ENCODE measurements at regions not wholly inside any gene's neighbourhood (a gene's known extent, or its start where the extent isn't known, plus 50 kb on each side); places are given as distances from the start of the nearest gene placed in this dataset.
"Not testable (repeated sequence)": the region's sequence is repeated elsewhere in the genome, so short reads cannot be mapped to it uniquely, and the experiment has no call there.

- no peak for DNase-seq (ENCODE audit: low read depth)
Measured at GRCh38 chr2:234275515-234275914, 221.4 kb downstream of the ARL4C start.

DNA sequence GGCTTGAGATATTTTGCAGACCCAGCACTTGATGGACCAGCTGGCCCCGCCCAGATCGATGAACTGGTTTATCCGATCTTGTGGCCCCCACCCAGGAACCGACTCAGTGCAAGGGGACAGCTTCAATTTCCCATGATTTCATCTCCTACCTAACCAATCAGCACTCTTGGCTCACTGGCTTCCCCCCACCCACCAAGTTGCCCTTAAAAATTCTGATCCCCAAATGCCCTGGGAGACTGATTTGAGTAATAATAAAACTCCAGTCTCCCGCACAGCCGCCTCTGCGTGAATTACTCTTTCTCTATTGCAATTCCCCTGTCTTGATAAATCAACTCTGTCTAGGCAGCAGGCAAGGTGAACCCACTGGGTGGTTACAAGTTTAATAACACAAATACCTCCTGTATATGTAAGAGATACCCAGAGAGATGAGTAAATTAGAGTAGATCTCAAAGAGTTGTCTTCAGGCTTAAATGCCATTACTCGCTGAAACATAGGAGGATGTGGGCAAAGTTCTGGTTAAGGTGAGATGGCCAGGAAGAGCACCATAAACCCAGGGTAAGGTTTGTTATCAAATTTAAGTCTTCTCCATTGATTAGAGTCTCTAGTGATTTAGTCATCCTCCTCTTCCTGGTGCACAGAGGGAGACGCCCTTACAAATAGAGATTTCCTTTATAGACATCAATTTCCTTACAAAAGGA lies 222.8 kb downstream of the ARL4C start:
- DNase-seq (ENCODE audit: low read depth), result no peak

GRCh38 chr2:234272069-234272850 lies 221.8 kb downstream of the SPP2 start:
- no peak for DNase-seq (ENCODE audit: low read depth)

GRCh38 chr2:234271338-234271737 lies 220.8 kb downstream of the SPP2 start:
- no peak for DNase-seq (ENCODE audit: low read depth)

DNA sequence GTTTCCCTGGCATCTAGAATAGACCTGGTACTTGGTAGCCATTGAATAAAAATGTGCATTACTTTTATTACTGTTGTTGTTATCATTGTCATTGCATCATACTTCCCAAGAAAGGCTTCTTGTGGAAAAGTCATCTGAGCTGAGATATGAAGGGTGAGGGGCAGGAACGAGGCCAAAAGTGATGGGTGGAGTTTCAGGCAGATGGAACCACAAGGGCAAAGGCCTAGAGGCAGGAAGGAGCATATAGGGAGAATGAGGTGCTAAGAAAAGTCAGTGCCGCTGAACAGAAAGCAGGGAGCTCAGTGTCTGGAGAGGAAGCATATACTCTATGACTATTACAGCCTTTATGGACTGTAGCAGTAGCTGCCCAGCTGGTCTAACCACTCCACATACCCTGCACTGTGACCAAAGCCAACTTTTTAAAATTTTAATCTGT lies 219.3 kb downstream of the SPP2 start:
- DNase-seq (ENCODE audit: low read depth), result no peak

- no peak for DNase-seq (ENCODE audit: low read depth)
Measured at GRCh38 chr2:234267534-234267933, 217.0 kb downstream of the SPP2 start.

DNA sequence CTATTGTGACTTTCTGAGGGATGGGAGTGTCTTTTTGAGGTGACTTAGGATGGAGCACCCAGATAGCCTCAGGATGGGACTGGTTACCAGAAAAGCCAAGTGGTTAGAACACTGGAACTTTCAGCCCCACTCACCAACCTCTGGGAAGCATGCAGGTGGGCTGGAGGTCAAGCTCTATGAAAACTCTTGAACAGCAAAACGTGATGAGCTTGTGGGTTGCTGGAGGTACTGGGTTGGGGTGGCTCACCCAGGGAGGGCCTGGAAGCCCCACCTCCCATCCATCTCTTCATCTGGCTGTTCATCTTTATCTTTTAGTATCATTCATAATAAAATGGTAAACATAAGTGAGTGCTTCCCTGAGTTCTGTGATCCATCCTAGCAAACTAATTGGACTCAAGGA lies 216.4 kb downstream of the SPP2 start:
- no peak for DNase-seq (ENCODE audit: low read depth)

DNA sequence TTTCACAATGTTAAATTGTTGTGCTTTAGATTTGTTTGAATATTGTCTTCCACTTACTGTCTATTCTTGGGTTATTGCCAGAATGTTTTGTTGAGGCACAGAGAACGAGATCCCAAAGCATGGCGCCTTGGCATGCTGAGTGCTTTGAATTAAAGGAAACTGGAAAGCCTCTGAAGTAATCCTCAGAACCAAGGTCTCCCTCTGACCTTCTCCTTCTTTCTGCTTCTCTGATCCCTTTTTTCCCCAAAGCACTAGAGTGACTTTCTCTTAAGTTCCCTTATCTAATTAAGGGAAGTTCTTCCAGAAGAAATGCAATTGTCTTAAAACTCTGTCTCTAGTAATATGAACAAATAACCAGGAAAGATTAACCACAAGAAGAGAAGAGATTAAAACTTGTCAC lies 214.7 kb downstream of the SPP2 start:
- no peak for DNase-seq (ENCODE audit: low read depth)

DNA sequence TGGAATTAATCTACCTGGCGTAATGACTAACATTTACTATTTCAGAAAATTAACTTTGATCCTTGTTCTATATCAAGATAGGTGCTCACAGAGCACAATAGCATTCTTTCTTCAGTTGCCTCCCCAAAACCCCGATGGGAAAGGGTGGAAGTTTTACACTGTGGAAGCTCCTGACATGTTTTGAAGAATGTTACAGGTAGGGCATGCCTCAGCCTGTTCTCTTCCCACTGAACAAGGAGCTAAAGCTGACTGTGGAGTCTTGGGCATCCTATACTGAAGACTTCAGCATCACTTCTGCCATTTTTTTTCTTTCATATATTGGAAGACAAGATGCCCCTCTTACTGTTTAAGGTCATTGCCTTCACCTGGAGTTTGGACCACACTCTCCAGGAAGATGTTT lies 211.2 kb downstream of the SPP2 start:
- DNase-seq (ENCODE audit: low read depth), result no peak

DNA sequence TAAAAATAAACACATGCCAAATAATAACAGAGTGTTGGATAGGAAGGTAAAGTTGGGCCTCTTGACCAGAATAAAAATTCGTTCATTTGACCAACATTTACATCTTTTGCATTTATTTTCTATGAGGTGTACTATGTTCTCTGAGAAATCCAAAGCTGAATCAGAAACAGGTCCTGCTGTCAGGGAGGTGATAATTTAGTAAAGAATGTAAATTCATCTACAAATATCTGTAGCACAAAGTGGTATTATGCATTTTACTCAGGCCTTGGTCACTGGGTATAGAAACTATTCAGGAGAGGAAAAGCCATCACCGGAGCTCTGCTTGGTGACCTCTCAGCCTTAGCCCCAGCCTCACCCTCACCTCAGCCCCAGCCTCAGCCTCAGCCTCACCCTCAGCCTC lies 208.9 kb downstream of the SPP2 start:
- DNase-seq (ENCODE audit: low read depth), result no peak

- no peak for DNase-seq (ENCODE audit: low read depth)
Measured at GRCh38 chr2:234258562-234259141, 208.2 kb downstream of the SPP2 start.

DNA sequence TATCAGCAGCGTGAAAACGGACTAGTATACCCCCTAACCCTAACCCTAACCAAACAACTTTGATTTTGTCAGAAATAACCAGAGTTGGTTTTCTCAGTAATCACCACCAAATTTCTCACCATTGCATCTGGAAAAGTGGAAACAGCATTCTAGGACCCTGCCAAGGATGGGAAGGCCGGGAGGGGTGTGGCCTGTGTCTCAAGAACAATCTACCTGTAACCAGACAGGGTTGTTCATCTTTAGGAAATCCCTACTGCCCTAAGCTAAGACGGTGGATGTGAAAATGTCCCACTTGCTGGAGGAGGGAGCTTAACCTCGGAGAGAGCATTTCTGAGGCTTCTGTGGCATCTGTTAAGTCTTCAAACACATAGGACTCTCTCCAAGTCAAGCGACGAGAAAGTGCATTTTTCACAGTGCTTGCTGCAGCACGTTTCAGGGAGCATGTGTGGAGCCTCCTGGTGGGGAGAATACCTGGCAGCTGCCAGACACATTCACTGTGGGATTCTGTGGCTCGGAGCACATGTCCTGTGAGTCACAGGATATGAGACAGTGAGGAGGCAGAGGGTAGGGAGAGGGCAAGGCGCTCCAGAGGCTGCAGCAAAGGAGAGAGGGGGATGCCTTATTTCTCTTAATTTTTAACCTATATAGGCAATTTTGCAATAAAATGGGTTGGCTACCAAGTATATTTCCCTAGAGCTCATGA lies 207.5 kb downstream of the SPP2 start:
- DNase-seq (ENCODE audit: low read depth), result no peak

DNA sequence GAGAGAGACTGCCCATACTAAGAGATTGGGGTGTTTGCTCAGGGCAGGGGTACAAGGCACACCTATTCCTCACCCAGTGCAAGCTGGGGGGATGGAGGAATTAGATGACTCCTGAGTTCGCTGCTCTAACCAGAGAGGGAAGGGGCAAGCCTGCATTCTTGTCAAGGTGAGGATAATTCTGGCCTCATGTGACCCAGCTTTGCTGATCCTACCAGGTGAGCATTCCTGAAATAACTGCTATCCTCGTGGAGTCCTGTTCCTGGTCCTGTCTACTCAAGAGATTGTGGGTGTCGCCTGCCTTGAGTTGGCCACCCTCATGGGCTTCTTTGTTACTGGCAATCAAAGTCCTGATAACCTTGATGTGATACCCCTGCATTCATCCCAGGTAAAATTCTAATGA lies 206.0 kb downstream of the SPP2 start:
- DNase-seq (ENCODE audit: low read depth), result no peak

- DNase-seq (ENCODE audit: low read depth), result no peak
Measured at GRCh38 chr2:234254783-234255521, 204.4 kb downstream of the SPP2 start.

DNA sequence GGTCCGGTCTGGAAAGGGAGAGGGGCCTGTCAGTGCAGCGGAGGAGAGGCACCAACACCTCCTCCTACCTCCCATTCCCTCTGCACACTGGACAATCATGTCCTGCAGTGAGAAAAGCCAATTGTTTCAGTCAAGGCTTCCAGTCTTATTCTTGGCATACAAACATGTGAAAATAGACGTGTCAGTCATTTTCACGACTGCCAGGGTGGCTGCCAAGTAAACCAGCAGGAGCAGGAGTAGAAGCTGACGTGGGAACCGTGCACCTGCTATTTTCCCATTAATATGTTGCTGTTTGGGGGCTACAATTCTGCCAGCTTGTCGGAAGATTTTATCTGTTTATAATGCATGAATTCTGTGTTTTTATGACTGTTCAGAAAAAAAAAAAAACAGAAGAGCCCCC lies 202.3 kb downstream of the SPP2 start:
- DNase-seq (ENCODE audit: low read depth), result no peak

DNA sequence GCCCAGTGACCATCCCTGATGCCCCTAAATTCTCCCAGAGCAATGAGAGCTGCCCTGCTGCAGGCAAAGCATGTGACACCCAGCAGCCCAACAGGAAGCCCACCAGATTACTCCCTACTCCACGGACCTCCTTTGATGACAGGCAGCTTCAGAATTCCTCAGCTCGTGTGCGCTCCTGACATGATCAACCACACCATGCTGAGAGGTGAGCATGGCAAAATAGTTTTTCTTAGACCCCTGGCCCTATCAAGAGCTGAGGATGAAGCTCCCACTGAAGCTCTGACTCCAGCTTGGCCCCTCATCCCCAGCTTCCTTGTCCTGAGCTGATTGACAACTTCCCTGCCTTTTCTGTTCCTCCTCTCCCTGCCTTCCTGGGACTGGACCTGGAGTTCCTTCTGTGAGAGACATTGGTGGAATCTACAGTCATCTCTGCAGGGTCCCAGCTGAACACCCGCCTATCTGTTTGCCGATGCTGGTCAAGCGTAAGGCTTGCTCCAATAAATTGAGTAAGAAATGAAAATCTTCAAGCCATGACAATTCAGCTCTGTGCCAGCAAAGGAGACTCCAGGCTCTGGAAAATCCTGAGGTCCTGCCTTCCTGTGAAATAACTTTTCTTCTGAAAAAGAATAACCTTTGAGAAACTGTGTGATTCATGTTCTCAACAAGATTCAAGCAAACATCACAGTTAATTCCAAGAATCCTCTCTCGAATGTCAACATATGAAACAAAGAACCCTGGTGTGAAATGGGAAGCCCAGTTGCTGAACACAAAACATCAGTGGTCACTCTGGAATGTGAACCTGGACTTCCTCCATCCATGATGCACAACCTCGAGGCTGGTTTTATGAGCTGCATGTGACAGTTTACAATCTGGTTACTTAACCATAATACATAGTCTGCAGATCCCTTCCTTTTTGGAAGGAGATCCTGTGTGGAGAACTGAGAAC lies 201.1 kb downstream of the SPP2 start:
- DNase-seq (ENCODE audit: low read depth), result no peak

DNA sequence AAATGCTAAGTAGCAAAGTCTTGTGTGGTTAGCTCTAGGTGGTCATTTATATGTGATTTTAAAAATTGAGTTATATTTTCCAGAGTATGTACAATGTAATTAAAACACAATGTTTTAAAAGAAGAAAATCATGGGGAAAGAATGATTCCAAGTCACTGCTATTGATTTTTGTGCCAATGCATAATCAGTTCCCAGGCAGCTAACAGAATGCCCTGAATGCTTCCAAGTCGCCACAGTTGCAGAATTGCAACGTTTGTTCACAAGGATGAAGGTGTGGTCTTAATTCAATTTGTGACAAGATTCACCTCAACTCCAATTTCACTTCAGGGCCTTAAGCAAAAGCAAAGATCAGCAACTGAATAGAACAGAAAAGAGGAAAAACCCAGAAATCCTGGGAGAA lies 200.4 kb downstream of the SPP2 start:
- DNase-seq (ENCODE audit: low read depth), result no peak

GRCh38 chr2:234249873-234250272 lies 199.4 kb downstream of the SPP2 start:
- no peak for DNase-seq (ENCODE audit: low read depth)

DNA sequence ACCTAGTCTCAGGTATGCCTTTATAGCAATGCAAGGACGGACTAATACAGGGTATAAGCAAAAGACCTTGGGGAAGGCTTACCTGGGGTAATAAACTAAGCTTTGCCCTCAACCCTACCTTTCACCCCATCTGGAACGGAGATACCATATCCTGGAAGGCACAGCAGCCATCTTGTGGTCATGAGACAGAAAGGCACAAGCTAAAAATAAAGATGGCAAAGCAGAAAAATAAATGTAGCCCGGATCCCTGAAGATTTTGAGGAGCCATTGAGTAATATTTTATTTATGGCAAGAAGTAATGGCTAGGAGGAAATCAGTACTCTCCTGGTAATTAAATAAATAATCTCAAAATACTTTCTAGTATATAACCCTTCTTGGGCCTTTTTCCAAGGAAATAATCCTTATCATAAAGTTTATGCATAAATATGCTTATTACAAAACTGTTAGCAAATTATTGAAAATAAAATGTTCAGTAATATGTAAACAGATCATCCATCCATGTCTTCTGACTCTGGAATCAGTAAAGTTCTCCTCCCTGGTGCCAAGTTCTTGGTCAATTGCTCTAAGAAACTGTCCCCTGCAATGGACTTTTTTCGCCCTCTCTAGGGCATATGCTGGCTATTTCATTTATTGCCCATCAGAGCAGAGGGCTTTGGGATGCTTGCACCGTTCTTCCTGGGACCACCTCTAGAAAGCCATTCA lies 198.7 kb downstream of the SPP2 start:
- no peak for DNase-seq (ENCODE audit: low read depth)

GRCh38 chr2:234248213-234248710 lies 197.8 kb downstream of the SPP2 start:
- not testable (repeated sequence) for DNase-seq (ENCODE audit: low read depth)
